SH-SY5Y (cell line): ENCODE measurements at regions not wholly inside any gene's neighbourhood (a gene's known extent, or its start where the extent isn't known, plus 50 kb on each side); places are given as distances from the start of the nearest gene placed in this dataset.

Experiments used
- GATA2 ChIP-seq: IDR thresholded peaks from 2 replicates; pipeline ENCODE4 v1.6.1; 2011; ENCODE audit warnings: mild to moderate bottlenecking, low read depth, low read length
- GATA3 ChIP-seq: IDR thresholded peaks from 2 replicates; pipeline ENCODE4 v1.6.1; 2011; ENCODE audit warnings: low read depth, mild to moderate bottlenecking, low read length, moderate library complexity

DNA sequence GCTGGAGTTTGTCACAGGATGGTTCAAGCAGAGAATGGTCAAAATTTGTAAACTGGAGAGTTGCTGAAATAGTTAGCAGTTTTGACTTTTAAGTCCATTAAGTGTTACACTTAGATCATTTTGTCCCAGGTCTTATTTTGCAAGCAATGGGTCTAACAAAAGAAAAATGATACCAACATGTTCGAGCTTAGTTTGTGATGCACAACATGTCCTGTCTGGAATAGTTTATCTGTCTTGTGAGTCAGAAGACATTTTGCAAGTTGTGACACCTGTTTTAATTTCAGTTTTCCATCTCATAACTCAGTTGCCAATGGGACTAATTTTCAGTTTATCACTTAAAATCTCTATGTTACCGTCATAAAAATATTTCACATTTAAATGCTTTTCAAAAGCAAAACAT lies 929.8 kb downstream of the CDH18 start:
- no peak for TF ChIP-seq GATA2
- no peak for TF ChIP-seq GATA3
